KOPT-K1 (cell line): ENCODE measurements at regions not wholly inside any gene's neighbourhood (a gene's known extent, or its start where the extent isn't known, plus 50 kb on each side); places are given as distances from the start of the nearest gene placed in this dataset.
"Not testable (repeated sequence)": the region's sequence is repeated elsewhere in the genome, so short reads cannot be mapped to it uniquely, and the experiment has no call there.

ENCODE experiments used
- H3K27ac ChIP-seq: fragments of 200-600 bp; sonication (generic); 2 replicates; pipeline ENCODE4 v1.5.1; 2016; ENCODE audit warnings: antibody characterized with exemption, mild to moderate bottlenecking, low read depth, low read length; ENCODE audit not compliant: poor library complexity, severe bottlenecking
- H3K36me3 ChIP-seq: fragments of 200-600 bp; sonication (generic); 2 replicates; pipeline ENCODE4 v1.5.1; 2017; ENCODE audit warnings: antibody characterized with exemption, mild to moderate bottlenecking, low read length, moderate library complexity; ENCODE audit not compliant: insufficient read depth
- H3K9me3 ChIP-seq: fragments of 200-600 bp; sonication (generic); 2 replicates; pipeline ENCODE4 v1.5.1; 2017; ENCODE audit warnings: antibody characterized with exemption, low read length, mild to moderate bottlenecking; ENCODE audit not compliant: insufficient read depth, poor library complexity, severe bottlenecking

DNA sequence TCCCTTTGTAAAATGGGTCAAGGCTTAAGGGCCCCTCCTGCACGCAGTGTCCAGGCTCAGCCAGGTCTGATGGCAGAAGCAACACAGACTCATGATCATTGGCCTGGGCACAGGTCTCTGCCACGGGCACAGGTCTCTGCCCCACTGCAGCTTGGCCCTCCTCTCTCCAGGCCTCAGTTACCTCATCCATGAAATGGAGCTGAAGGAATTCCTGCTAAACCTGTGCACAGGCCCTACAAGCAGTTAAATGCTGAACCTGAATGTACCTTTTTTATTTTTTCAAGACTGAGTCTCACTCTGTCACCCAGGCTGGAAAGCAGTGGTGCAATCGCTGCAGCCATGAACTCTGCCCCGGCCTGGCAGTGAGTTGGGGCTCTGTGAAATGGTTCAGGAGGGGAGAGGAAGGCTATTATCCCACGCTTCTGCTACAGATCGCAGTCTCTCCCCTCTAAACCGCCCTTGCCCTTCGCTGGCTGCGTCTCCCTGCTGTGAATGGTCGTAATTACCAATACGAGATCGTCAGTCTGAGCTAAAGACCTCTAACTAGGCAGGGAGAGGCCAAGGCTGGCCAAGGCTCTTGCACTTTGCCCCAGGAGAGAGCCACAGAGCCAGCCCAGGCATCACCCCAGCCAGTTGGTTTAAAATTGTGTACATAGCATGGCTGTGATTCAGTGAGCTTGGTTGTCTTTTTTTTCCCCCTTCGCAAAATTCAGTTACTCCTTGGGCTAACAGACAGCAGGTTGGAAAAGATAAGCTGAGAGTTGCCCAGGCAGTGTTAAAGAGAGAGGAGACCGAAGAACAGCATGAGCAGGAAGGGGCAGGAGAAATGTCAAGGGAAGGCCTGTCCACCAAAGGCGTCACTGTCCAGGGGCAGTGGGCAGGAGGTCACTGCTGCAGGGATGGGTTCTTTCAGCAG is 93.0 kb upstream of the KCTD7 start:
- Histone ChIP-seq H3K27ac (no peak overlapping the region), H3K36me3 (peaks cover 6% of the 10 kb centered on the region), H3K9me3 (no peaks in the 10 kb centered on the region)

DNA sequence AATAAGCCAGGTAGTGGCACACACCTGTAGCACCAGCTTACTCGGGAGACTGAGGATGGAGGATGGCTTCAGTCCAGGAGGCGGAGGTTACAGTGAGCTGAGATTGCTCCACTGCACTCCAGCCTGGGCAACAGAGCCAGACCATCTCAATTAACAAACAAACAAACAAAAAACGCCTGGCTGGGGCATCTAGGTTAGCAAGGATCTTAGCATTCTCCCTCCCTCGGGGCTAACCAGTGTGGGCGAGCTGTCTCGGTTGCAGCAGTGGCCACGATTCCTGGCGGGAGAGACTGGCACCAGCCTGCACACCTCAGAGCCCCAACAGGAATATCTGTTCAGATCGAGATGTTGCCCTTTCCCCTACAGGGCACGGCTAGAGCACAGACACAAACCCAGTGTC is 91.3 kb upstream of the KCTD7 start:
- Histone ChIP-seq H3K27ac (no peak overlapping the region), H3K36me3 (peaks cover 19% of the 10 kb centered on the region; the same call in 1 of the 2 replicates), H3K9me3 (no peaks in the 10 kb centered on the region)

DNA sequence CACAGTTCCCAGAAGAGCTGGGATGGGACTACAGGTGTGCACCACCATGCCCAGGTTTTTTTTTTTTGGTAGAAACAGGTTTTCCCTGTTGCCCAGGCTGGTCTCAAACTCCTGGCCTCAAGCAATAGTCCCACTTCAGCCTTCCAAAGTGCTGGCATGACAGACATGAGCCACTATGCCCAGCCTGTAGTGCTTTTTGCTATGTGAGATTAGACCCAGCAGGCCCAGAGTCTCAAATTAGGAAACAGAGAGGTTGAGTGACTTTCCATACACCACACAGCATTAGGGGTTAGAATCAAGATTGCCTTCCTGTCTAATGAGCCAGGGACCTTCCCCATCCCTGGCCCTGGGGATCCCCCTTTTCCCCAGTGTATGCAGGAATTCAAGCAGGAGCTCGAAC is 90.8 kb upstream of the KCTD7 start:
- Histone ChIP-seq H3K36me3 (peaks cover 23% of the 10 kb centered on the region; the same call in 1 of the 2 replicates), H3K27ac (no peak overlapping the region), H3K9me3 (no peaks in the 10 kb centered on the region)

DNA sequence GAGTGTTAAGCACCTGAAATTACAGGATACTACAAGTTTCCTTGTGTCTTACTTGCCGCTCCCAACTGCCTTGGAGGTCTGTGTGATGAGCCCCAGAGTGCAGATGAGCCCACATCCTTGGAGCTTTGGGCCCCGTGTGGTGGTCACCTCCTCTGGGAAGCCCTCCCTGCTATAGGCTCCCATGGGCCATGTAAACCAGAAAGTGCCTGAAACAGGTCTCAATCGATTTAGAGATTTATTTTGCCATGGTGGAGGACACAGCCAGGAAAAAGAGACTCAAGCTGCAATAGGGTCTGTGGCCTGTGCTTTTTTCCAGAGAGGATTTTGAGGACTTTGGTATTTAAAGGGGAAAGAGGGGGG is 89.4 kb upstream of the KCTD7 start:
- Histone ChIP-seq H3K27ac (no peak overlapping the region), H3K9me3 (no peaks in the 10 kb centered on the region), H3K36me3 (peaks cover 32% of the 10 kb centered on the region; the same call in 1 of the 2 replicates)

DNA sequence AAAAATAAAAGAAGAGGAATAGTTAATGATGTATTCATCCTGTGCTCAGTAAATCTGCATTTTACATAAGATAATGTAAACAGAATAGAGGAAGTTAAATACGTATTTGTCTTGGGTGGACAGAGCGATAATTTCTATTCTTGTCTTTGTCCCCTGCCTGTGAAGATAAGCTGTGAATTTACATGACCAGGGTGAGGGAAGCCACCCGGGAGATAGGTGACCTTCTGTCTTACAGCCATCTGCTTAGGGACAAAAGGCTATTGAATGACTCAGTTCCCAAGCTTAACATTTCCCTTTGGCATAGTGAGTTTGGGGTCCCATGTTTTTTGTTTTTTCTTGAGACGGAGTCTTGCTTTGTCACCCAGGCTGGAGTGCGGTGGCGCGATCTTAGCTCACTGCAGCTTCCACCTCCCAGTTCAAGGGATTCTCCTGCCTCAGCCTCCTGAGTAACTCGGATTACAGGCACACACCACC is 88.7 kb upstream of the KCTD7 start:
- Histone ChIP-seq H3K9me3 (no peaks in the 10 kb centered on the region), H3K27ac (no peak overlapping the region), H3K36me3 (peaks cover 39% of the 10 kb centered on the region; the same call in 1 of the 2 replicates)

DNA sequence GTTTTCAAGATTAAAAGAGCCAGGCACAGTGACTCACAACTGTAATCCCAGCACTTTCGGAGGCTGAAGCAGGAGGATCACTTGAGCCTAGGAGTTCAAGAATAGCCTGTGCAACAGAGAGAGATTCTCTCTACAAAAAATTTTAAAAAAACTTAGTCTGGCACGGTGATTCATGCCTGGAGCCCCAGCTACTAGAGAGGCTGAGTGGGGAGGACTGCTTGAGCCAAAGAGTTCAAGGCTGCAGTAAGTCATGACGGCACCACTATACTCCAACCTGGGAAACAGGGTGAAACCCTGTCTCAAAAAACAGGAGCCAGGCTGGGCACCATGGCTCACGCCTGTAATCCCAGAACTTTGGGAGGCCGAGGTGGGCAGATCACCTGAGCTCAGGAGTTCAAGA is 86.6 kb upstream of the KCTD7 start:
- H3K36me3 ChIP-seq = peaks cover 56% of the 10 kb centered on the region
- no peak overlapping the region for H3K27ac ChIP-seq
- no peaks in the 10 kb centered on the region for H3K9me3 ChIP-seq

DNA sequence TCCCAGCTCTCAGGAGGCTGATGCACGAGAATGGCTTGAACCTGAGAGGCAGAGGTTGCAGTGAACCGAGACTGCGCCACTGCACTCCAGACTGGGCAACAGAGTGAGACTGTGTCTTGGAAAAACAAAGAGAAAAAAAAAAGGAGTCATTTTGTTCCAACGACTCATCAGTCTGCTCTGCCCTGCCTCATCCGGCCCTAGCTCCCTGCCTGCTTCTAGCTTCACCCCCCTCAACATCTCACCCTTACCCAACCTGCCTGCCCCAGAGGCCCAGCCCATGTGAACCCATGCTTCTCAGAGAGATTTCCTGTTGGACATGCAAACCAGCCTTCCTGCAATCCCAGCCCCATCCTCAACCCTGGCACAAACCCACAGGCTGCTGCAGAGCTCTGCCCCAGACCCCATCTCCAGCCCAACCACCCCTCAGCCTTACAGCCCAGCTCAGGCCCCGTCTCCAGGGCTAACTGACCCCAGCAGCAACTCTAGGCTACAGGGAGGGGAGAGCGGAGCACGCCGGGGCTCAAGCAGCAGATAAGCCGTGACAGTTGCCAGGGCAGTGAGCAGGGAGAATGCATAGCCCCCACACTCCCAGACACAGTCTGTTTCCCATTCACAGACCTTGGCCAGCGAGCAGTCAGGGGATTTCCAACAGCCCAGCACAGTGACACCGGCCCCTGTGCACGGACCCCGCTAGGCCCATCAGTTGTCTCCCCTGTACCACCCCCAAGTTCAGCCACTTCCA is 86.0 kb upstream of the KCTD7 start:
- Histone ChIP-seq H3K9me3 (no peaks in the 10 kb centered on the region), H3K27ac (no peak overlapping the region), H3K36me3 (peaks cover 62% of the 10 kb centered on the region)

DNA sequence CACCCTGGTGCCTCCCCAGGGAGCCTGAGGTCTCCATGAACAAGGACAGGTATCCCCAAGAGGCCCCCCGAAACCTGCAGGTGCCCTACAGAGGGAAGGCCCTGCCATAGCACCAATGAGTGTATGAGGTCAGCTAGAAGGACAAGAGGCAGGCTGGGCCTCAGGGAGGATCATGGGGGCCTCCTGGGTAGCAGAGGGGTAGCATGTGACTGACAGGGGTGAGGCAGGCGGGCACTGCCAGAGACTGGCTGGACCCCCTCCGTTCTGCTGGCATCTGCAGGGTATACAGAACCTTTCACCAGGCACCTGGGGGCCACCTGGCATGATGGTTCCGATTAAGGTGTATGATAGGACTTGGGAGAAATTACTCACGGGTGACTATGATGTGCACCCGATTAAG is 79.2 kb upstream of the KCTD7 start:
- Histone ChIP-seq H3K36me3 (peaks cover 91% of the 10 kb centered on the region), H3K27ac (no peak overlapping the region), H3K9me3 (no peaks in the 10 kb centered on the region)

DNA sequence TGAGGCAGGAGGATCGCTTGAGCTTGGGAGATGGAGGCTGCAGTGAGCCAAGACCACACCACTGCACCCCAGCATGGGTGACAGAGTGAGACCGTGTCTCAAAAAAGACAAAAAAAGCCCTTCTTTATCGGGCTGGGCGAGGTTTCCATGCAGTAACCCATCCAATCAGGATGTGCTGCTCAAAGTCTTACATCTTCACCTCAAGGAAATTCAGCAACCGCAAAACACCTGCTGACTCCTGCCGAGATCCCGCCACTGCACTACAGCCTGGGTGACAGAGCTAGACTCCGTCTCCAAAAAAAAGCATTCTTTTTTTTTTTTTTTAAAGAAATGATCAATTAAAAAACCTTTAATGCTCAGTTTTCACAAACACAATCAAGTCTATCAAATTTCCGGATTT is 75.7 kb upstream of the KCTD7 start:
- peaks cover 92% of the 10 kb centered on the region for H3K36me3 ChIP-seq
- H3K9me3 ChIP-seq = no peaks in the 10 kb centered on the region
- H3K27ac ChIP-seq = no peak overlapping the region

DNA sequence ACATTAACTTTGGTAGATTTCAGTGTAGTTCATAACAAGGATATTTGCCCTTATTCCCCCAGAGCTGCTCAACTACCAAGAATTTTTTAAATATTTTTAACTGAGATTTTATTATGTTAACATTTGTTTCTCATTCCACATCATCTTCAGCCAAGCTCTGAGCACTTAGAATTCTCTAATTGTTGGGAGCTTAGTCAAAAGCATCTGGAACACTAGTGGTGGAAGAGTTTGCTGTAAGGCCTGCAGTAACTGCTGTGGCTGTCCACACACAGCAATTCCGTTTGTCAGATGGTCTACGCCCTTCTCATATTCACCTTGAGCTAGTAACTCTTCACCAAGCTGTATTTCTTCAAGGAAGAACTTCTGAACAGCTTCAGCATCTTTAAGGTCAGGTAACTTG is 75.0 kb upstream of the KCTD7 start:
- not testable (repeated sequence) for H3K9me3 ChIP-seq, H3K27ac ChIP-seq
- H3K36me3 ChIP-seq = peaks cover 94% of the 10 kb centered on the region

DNA sequence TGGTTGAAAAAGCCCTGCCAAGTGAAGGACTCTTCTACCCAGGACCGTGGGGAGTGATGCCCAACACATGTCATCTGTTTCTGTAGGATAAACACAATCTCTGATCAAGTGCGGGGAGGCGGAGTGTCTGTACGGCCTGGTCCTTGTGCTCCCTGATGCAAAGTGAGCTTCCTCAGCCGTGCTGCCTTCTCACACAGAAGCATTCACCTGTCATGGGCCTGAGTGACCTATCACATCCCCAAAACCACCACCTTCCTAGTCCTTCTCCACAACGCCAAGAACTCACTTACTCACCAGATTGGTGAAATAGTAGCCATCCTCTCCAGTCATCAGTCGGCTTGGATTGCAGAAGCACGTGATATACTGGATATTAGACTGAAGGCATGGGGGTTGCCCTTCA is 74.4 kb upstream of the KCTD7 start:
- H3K27ac ChIP-seq, H3K9me3 ChIP-seq: not testable (repeated sequence)
- H3K36me3 ChIP-seq = peaks cover 96% of the 10 kb centered on the region

DNA sequence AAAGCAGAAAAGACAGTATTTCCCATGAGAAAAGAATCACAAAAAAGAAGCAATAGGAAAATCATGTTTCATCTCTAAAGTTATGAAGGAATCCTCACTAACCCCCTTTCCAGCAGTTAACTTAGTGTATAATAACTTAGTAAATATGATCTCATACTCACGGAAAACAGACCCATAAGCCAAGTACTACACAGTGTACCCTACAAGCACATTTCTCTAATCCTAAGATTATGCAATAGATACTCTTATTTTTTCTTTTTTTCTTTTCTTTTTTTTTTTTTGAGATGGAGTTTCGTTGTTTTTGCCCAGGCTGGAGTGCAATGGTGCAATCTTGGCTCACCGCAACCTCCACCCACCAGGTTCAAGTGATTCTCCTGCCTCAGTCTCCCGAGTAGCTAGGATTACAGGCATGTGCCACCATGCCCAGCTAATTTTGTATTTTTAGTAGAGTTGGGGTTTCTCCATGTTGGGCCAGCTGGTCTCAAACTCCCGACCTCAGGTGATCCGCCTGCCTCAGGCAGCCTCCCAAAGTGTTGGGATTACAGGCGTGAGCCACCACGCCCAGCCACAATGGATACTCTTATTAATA is 73.7 kb upstream of the KCTD7 start:
- H3K36me3 ChIP-seq = peaks cover 96% of the 10 kb centered on the region
- H3K27ac ChIP-seq, H3K9me3 ChIP-seq: not testable (repeated sequence)

DNA sequence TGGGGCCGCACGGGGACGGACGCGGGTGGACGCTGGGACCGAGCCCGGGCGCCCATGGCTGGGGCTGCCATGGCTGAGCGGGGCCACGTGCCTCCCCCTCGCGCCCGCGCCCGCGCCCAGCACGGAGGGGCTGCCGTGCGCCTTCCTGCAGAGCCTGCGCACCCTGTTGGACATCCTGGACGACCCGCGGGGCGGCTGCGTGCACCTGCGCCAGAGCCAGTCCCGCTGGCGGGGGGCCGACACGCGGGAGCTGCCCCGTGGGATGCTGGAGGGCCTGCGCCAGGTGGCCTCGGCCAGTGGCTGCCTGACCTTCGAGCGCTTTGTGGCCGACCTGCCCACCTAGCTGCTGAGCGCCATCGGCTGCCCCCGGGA is 72.5 kb upstream of the KCTD7 start:
- Histone ChIP-seq H3K27ac (no peak overlapping the region), H3K9me3 (no peaks in the 10 kb centered on the region), H3K36me3 (peaks cover 96% of the 10 kb centered on the region)

DNA sequence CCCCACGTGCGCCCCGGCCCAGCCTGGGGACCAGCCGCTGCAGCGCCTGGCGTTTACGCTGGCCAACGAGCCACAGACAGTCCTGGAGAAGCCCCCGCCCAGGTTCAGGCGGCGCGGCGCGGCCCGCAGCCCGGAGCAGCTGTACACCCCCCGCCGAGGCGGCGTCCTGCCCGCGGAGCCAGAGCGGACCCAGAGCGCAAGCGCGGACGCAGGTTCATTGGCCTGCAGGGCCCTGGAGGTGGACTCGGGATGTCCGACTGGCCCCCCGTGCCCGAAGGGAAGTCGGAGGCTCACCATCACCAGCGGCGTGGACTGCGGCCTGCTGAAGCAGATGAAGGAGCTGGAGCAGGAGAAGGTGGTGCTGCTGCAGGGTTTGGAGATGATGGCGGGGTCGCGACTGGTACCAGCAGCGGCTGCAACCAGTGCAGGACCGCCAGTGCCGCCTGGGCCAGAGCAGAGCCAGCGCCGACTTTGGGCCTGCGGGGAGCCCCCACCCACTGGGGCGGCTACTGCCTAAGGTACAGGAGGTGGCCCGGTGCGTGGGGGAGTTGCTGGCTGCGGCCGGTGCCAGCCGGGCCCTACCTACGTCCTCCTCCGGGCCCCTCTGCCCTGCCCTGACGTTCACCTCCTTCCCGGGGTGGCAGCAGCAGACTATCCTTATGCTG is 72.0 kb upstream of the KCTD7 start:
- Histone ChIP-seq H3K9me3 (no peaks in the 10 kb centered on the region), H3K27ac (no peak overlapping the region), H3K36me3 (peaks cover 94% of the 10 kb centered on the region)
